Fibroblast of lung (primary cell): ENCODE measurements at regions not wholly inside any gene's neighbourhood (a gene's known extent, or its start where the extent isn't known, plus 50 kb on each side); places are given as distances from the start of the nearest gene placed in this dataset.

Experiments used
- CTCF ChIP-seq, 2 donors: IDR thresholded peaks in 1 of 2; conservative IDR thresholded peaks in 1 of 2; 1 replicate in 1 of 2; 2 replicates in 1 of 2; pipeline ENCODE4 v1.5.1; 2011 to 2012; ENCODE audit warnings: low read length in 2 of 2, control low read depth in 1 of 2, inconsistent platforms in 1 of 2, low read depth in 1 of 2, mild to moderate bottlenecking in 1 of 2
- EZH2 ChIP-seq: IDR thresholded peaks from 2 replicates; pipeline ENCODE4 v1.5.1; 2012; ENCODE audit warnings: low read length, control low read depth, mild to moderate bottlenecking; ENCODE audit errors: missing control alignments

- TF ChIP-seq CTCF (conservative IDR thresholded peaks at IDR 0.05 in 1 of 2, IDR thresholded peaks at IDR 0.05 in 1 of 2; ENCODE audit: low read depth in 1 of 2, low read length in 2 of 2): no peak
- TF ChIP-seq EZH2: no peak
These were observed 460.1 kb downstream of the TMEM114 start for GRCh38 chr16:8130197-8130596.
